ENCODE measurements at regions not wholly inside any gene's neighbourhood (a gene's known extent, or its start where the extent isn't known, plus 50 kb on each side); places are given as distances from the start of the nearest gene placed in this dataset.
A peak's percentile ranks its signal among the peaks of the same experiment; 100 is the strongest.

DNA sequence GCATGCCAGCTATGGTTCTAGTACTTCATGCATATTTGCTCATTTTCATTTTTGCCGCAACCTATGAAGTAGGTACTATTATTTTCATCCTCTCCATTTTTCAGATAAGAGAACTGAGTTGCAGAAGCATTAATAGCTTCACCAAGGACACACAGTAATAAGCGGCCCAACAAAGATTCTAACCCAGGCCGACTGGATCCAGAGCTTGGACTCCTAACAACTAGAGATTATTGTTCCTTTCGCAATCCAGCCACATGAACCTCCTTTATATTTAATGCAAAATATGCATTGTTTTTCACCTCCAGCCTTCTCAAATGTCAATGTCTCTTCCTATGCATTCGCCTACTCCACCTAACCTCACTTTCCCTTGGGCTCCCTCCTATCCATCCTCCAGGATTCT, 148.3 kb downstream of the CCDC34 start:
- no peak for DNase-seq (ENCODE audit: low spot score)

DNA sequence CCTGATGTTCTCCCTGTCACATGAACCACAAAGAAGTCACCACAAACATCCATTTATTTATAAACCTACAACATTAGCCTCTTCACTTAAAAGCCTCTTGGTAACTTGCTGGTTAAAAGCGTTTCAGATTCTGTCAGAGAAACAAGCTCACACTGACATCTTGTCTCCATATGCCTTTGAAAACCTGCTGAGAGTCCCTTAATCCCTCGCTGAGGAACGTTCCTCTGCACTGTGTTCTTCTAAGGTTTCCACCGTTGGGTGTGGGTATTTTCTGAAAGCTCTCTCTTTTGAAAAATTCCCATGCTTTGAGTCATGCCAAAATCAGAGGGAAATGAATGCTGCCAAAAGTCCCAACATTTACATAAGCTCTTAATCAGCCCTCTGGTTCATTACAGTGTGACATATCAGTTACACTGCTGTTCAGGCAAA, 149.8 kb downstream of the CCDC34 start:
- peak; percentile 53 for DNase-seq (ENCODE audit: low spot score)

DNA sequence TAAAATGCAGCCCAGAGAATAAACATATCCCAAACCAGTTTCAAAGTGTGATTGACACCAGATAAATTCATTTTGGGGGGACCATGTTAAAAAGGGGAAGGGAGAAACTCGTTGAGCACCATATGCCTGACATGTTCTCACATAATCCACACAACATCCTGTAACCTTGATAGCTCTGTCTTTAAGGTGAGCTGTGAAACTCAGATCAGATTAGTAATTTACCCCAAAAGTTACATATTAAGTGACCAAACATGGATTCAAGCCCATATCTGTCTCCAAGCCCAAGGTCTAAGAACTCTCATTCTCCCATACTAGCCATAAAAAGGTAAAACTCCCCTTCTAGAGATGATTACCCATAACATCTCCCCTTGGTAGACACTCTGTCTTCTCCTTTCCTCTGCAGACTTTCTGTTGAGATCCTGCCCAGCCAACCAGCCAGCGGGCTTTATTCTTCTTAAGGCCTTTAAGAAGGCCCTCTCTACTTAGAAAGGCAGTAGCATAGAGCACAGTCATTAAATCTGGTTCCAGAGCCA, 150.7 kb downstream of the CCDC34 start:
- no peak for DNase-seq (ENCODE audit: low spot score)

DNA sequence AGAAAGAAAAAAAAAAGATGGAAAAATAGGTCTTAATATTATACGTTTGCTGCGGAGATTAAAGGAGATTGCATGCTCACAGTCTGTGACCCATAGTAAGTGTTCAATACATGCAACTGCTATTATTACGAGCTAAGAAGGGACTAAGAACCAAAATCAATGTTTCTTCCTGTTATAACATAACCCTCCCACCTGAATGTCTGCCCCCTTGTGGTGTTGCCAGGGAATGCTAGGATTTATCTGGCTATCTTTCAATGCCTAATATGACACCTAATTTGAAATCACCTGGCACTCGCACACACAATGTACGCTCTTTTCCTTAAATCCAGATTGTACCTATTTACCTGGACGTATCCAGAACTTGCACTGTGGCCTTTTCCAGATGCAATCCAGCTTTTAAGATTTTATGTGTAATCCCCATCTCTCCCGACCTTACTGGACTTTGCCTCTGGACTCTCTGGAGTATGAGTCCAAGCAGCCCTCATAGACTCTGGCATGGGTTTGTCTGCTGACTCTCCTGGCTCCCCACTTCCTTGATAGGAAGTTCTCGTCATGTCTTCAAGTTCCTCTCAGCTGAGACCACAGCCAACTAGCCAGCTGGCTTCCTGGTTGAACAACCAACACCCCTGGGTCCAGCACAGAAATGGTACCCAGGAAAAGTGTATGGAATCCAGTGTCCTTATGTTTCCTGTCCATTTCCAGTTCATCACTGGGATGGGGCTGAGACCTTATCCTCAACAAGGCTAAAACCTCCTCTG, 151.5 kb downstream of the CCDC34 start:
- no peak for DNase-seq (ENCODE audit: low spot score)

DNA sequence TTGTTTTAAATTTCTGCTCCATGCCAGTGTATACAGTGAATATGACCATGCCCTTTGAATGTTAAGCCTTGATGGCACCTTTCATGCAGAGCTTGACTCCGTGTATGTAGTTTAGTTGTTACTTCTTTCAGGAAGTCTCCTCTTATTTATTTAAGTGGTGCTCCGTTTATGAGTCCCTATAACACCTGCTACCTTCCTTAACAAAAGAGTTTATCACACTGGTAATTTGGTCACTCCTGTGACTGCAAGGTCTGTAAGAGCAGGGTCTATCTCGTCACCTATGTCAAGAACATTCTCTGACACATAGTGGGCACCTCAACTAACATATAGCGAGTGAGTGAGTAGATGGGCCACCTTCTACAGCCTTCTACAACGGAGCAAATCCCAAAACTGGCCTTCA, 152.5 kb downstream of the CCDC34 start:
- DNase-seq (ENCODE audit: low spot score) = no peak

DNA sequence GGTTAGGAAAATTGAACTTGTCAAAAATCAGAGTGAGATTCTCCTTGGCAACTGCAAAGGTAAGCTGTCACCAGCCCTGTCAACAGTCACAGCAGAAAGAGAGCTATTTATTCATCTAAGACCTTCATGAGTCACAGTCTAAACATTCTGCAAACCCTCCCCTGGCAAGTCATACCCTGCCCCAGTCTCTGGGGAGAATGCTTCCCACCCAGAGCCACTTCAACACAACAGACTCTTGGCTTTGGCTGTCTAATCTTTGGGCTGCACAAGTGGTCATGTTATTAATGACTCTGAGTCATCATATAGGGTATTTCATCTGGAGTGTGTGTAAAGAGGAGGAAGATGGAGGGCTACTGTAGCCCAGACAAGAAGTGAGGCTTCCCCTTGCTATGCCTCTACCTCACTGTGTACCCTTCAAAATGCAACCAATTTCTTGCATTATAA, 153.4 kb downstream of the CCDC34 start:
- DNase-seq (ENCODE audit: low spot score) = no peak

DNA sequence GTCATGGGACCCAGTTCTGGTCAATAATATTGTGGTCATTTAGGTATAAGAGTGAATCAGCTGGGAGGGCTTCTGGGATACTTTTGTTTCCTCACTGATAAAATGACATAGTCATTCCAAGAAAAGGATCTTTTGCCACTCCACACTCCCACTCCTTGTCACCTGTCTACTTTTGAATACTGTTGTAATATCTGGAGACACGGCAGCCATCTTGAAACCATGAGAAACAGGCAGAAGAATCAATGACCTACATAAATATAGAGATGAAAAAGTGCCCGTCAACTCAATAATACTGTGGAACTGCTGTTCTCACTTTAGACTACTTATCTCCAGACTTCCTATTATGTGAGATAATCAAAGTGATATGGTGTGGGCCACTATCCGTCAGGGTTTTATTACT, 154.2 kb downstream of the CCDC34 start:
- no peak for DNase-seq (ENCODE audit: low spot score)

DNA sequence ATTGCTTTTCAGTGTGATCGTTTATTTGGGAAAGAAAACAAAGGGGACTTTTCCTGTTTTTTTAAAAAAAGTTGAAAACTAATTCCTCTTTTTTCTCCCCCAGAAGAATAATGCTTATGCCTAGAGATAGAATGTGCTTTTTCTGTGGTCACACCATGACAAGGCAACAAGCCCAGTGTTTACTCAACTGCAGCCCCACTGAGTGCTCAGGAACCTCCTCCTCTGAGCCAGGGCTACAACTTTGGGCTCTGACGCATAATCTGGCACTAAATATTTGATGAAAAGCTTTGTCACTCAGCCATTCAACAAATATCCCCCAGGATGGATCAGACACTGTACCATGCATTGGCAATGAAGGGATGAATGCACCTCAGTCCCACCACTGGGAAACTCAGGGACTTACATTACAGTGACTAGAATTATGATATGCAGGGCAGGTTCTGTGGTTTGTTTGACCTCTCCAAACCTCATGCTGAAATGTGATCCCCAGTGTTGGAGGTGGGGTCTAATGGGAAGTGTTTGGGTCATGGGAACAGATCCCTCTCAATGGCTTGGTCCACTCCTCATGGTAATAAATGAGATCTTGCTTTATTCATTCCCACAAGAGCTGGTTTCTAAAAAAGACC, 155.9 kb downstream of the CCDC34 start:
- DNase-seq (ENCODE audit: low spot score) = no peak

DNA sequence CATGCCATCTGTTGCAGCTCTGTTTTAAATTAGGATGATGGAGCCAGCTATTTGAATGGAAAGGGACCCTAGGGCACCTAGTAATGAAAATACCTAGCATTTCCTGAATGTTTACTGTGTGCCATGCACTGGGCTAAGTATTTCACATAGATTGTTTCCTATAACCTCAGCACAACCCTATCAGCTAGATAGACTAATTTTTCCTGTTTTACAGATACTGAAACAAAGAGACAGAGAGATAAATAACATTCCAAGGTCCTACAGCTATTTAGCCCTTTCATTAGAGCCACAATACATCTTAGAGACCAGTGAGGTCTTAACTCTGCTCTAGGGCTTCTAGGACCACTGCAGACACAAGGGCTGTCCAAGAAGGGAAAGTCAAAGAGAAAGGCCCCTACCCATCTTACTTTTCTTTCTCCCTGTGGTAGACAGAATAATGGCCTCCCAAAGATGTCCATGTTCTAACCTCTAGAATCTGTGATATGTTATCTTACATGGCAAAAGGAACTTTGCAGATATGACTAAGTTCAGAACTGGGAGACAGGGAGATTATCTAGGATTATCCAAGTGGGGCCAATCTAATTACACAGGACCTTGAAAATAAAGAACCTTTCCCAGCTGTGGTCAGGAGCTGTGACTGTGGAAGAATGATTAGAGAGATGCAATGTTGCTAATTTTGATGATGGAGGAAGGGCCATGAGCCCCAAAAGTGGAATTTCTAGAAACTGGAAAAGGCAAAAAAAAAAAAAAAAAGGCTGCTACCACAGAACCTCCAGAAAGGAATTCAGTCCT, 157.0 kb downstream of the CCDC34 start:
- DNase-seq (ENCODE audit: low spot score) = no peak

DNA sequence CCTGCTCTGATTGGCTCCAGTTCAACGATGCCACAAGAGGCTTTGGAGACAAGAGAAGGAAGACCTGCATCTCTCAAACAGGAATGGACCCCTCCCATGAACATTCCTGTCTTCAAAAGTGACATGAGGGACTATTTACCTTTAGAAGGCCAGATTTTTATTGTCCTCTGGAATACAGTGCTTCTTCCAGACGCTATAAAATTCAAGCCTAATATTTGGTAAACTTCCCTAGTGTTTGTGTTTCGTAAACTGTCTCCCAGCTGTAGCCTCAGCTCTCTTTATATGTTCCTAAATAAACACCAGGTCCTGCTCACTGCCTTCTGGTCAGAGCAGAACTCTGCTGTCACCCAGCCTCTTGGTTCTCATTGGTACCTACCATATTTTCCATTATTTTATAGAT, 157.8 kb downstream of the CCDC34 start:
- DNase-seq (ENCODE audit: low spot score) = no peak

DNA sequence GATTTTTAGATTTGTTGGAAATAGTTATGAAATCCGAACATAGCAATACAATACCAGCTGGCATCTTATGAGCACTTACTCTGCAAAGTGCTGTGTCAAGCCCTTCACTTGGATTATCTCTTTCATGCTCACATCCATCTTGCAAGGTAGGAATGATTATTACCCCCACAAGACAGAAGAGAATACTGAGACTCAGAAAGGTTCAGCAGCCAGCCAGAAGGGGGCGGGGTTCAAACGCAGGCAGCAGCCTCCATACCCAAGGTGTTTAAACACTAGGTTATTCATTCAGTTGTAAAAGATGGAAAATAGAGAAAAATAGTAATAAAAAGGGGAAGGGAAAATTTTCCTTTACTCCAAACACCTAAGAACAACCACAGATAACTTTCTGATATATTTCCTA, 158.5 kb downstream of the CCDC34 start:
- no peak for DNase-seq (ENCODE audit: low spot score)

DNA sequence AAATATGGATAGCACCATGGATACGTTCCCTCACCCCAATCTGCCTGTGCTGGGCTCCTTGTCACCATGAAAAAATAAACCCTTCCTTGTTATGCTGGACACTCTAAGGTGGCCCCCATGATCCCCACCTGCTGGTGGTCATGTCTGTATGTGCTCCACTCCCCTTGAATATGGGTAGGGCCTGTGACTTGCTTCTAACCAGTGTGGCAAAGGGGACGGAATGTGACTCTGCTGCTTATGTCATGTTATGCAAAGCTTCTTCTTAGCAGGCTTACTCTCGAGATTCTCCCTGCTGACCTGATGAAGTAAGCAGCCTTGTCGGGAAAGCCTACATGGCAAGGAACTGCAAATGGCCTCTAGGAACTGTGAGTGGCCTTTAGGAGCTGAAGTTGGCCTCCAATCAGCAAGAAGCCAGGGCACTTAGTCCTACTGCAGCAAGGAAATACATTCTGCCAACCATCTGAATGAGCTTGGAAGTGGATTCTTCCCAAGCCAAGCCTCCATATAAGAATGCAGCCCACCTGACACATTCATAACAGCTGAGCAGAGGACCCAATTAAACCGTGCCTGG, 159.9 kb downstream of the CCDC34 start:
- DNase-seq (ENCODE audit: low spot score) = no peak

DNA sequence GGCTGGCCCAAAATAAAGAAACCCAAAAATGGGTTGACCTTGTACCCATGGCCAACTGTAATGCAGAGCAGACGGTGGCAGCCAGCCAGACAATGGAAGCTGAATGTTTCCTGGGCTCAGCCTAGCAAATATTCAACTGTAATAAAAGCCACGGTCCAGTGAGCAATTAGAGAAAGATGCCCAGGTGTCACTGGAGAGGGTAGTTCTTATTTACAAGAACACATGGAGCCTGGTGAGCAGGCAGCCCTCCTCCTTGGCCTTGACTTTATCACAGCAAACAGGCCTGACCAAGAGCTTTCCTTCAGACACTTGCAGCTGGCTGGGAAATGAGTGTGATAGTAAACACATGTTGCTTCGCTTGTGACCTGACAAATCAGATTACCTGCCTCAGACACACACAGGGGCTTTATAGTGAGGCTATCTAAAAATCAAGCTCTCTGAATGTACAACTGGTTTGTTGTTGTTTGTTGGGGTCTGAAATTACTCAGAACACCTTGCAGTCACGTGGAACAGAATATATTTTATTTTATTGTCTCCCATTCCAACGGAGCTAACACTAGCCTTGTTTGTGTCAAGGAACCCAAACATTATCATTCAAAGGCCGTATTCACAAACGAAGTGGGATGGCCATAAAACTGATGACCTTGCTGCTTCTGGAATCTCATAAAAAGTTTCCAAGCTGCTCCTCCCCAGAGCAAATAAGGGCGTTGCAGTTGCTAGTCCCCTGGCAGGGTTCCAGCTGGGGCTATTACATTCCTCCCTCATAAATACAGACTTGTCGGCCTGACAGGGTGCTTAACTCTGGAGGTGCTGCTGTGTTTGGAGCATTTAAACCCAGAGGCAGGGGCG, 161.1 kb downstream of the BBOX1 start:
- no peak for DNase-seq (ENCODE audit: low spot score)

DNA sequence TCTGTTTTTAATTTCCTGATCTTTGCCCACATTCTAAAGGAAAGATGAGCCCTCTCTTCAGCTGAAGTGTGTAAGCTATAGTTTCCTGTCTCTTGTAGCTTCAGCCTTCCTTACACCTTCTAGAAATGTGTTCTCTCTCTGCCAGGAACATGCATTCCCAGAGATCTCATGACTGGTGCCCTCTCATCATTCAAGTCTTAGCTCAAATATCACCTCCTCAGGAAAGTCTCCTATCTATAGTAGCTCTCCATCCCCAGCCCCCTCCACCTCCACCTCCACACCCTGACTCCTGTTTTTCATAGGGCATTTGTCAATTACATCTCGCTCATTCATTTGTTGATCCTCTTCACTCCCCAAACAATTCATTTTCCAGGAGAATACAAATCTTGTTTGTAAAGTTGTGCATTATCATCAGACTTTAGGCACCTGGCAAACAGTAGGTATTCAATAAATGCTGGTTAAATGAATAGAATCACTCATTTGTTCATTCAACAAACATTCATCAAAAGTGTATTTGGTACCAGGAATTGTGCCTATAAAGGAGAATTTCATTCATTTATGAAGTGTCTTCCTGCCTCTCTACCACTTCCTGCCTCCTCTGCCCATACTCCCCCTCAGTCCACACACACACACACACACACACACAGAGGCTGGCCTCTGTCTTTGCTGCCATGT, 160.3 kb downstream of the BBOX1 start:
- no peak for DNase-seq (ENCODE audit: low spot score)

DNA sequence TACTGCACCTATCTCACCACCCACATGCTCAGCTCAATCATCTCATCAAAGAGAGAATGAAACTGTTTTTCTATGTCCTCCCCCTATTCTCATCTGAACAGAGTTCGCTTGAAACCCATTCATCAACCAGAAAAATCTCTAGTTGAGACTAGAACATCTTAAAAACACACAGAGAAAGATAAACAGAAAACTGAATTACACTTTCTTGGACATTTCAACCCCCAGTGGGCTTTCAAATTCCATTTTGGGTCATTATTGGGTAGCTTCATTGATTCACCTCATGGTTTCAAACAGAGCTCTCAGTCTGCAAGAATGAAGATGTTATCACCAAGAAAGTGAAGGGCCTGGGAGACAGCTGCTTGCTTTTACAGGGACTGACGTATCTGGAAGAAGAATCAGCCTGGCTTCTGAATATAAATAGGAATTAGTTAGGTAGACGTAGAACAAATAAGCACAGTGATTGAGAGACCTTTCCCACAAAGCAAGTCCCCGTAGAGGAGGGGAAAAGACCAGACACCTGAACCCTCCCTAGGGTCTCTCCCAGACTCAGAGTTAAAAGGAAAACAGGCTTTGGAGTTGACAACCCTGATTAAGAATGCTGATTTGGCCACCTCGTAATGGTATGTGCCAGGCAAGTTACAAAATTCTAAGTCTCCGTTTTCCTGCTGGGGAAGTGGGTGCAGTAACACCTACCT, 155.7 kb downstream of the BBOX1 start:
- DNase-seq (ENCODE audit: low spot score) = no peak

DNA sequence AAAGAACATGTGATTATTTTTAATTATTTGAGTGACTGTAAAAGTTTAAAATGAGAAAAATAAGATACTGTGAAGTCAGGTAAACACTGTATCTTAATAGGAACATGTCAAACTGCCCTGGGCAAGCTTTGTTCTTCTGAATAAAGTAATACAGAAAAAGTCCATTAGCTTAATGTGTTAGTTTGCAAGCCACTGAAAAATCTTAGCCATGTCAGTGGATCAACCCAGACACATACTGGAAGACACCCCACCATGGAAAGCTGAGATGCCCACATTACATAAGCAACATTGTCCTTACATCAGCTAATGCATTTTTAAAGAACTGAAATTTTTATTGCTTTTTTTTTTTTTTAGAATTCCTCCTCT, 155.2 kb downstream of the BBOX1 start:
- no peak for DNase-seq (ENCODE audit: low spot score)

DNA sequence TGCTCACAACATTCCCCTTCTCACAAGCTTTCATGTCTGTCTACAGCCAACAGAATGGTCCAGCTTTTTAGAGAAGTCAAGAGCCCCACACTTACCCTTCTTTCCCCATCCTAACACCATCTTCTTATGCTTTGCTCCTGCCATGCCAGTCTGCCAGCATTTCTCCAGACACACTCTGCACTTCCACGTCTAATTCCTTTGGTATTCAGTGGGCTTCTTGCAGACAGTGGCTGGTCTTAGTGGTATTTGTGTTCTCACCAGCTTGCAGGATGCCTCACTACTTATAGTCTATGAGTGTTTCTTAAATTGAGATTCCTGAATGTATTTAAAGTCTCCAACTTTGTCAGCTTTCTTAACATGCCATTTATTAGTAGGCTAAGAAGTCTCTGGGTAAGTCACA, 154.4 kb downstream of the BBOX1 start:
- no peak for DNase-seq (ENCODE audit: low spot score)

DNA sequence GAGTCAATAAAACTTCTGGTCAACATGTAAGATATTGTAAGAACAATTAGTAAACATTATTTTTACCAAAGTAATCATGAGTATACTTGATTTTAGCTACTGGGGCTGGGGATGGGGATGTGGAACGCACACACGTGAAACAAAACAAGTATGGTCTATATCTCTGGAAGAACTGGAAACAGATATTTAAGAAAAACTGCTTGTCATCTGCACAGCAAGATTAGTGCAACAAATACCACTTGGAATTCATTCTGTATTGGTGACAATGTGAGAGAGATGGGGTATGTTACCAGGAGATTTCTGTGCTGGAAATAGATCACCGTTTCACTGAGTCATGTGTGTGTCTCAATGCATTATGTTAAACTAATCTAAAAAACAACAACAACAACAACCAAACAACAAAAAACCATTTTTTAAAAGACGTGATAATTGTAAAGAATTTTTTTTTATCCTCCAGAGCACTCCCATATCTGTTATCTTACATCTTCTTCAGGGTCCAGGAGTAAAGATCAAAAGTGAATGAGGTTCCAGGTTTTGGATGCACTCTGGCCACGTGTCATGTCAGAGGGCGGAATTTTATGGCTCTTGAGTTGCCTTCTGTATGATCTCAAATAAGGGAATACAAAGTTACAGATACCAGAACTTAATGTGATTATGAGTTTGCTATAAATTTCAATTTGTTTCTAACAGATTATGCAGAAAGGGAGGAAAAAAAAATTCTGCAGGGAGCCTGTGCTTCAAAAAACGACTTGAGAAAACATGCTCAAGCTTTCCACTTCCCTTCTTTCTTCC, 153.0 kb downstream of the BBOX1 start:
- no peak for DNase-seq (ENCODE audit: low spot score)

DNA sequence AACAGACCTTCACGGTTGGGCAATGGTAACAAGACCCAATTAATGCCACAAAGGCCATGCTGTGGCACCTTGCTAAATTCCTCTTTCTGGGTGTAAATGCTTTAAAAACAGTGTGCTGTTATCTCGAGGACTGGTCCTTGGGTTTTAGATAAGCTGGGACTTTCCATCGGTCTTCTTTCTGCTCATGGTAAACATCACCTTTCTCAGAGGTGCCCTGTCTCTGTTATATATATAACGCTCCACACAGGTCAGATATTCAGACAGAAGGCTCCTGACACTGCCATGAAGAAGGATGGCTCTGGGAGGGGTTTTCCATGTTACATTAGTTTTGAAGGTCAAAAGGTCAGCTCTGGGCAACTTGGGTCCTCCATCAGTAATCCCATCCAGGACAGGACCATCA, 151.6 kb downstream of the BBOX1 start:
- DNase-seq (ENCODE audit: low spot score) = no peak

DNA sequence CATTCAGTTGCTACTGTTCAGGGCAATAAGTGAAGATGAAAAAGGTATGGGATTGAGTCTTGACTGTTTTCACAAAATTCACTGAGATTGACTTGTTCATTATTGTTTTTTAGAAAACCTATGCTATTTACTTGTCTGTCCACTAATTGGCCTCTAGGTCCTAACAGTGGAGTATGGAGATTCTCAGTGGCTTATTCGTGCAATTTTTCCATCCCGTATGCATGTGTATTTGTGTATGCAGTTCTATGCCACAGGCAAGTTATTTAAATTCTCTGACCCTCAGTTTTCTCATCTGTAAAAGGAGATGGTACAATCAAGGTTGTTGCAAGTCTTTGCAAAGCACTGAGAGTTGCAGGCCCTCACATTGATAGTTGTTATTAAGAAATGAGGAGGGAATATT, 151.0 kb downstream of the BBOX1 start:
- no peak for DNase-seq (ENCODE audit: low spot score)

Data from Ammon's horn (tissue), 1 donor.